SK-N-SH (cell line): ENCODE measurements at regions not wholly inside any gene's neighbourhood (a gene's known extent, or its start where the extent isn't known, plus 50 kb on each side); places are given as distances from the start of the nearest gene placed in this dataset.

Experiments used
- CTCF ChIA-PET: fragments of 300-600, 350-600 bp; formaldehyde crosslinking; extraction: SDS; loops from one replicate; lab custom pipeline; 2021; lab: Yijun Ruan, JAX
- POLR2A ChIA-PET: fragments of 350-600 bp; sonication (Branson Sonifier 250); formaldehyde crosslinking; extraction: SDS; loops from one replicate; lab custom pipeline; 2020; ENCODE audit warnings: antibody characterized with exemption, inconsistent platforms; lab: Yijun Ruan, JAX
- DNase-seq: peaks from one replicate; pipeline ENCODE4 v3.0.0; 2012
- H2AFZ ChIP-seq: fragments of 200-600 bp; sonication (generic); 2 replicates; pipeline ENCODE4 v1.8.1; 2016; ENCODE audit warnings: antibody characterized with exemption, mild to moderate bottlenecking, low read depth
- H3F3A ChIP-seq: fragments of 200-600 bp; sonication (generic); replicated peaks from 2 replicates; pipeline ENCODE3; 2016; ENCODE audit warnings: antibody characterized with exemption, mild to moderate bottlenecking; ENCODE audit not compliant: insufficient read depth
- H3K27ac ChIP-seq, 2 experiments: fragments of 200-500 bp in 1 of 2; fragments of 200-600 bp in 1 of 2; sonication (Bioruptor generic) in 1 of 2; sonication (generic), shearing (Covaris generic) in 1 of 2; 2 replicates each; pipeline versions ENCODE4 v1.5.1 to v1.6.1; 2014 to 2016; ENCODE audit warnings: low read depth in 2 of 2, inconsistent platforms in 1 of 2, low read length in 1 of 2, mild to moderate bottlenecking in 1 of 2, mixed read lengths in 1 of 2
- H3K27me3 ChIP-seq: fragments of 200-600 bp; sonication (generic), shearing (Covaris generic); 2 replicates; pipeline ENCODE4 v1.6.1; 2016; ENCODE audit warnings: mixed run types; ENCODE audit not compliant: insufficient read depth
- H3K36me3 ChIP-seq, 2 experiments: fragments of 200-500 bp in 1 of 2; fragments of 200-600 bp in 1 of 2; sonication (Bioruptor generic) in 1 of 2; sonication (generic) in 1 of 2; replicated peaks in 1 of 2; 2 replicates each; pipeline versions ENCODE3 to v1.5.1; 2014 to 2016; ENCODE audit warnings: low read length in 1 of 2, mild to moderate bottlenecking in 1 of 2; ENCODE audit not compliant: insufficient read depth in 2 of 2, control insufficient read depth in 1 of 2
- H3K4me1 ChIP-seq, 2 experiments: fragments of 200-500 bp in 1 of 2; fragments of 200-600 bp in 1 of 2; sonication (Bioruptor generic) in 1 of 2; sonication (generic), shearing (Covaris generic) in 1 of 2; 2 replicates each; pipeline versions ENCODE4 v1.5.1 to v1.6.1; 2014 to 2016; ENCODE audit warnings: low read depth in 1 of 2, low read length in 1 of 2, mixed run types in 1 of 2; ENCODE audit not compliant: insufficient read depth in 2 of 2, control insufficient read depth in 1 of 2
- H3K4me2 ChIP-seq: fragments of 200-600 bp; sonication (generic), shearing (Covaris generic); 2 replicates; pipeline ENCODE4 v1.6.1; 2017; ENCODE audit warnings: mixed run types
- H3K4me3 ChIP-seq, 2 experiments: fragments of 200-500 bp in 1 of 2; fragments of 200-600 bp in 1 of 2; sonication (Bioruptor generic) in 1 of 2; sonication (generic), shearing (Covaris generic) in 1 of 2; 2 replicates each; pipeline versions ENCODE4 v1.5.1 to v1.8.1; 2014 to 2016; ENCODE audit warnings: low read depth in 2 of 2, inconsistent platforms in 1 of 2, low read length in 1 of 2, mild to moderate bottlenecking in 1 of 2, mixed read lengths in 1 of 2, moderate library complexity in 1 of 2
- H3K79me2 ChIP-seq: fragments of 200-600 bp; sonication (generic); 2 replicates; pipeline ENCODE4 v1.8.1; 2017; ENCODE audit warnings: mild to moderate bottlenecking; ENCODE audit not compliant: insufficient read depth
- H3K9ac ChIP-seq: fragments of 200-600 bp; sonication (generic); 2 replicates; pipeline ENCODE4 v1.6.1; 2017; ENCODE audit warnings: mixed run types
- H3K9me2 ChIP-seq: fragments of 200-600 bp; sonication (generic); 2 replicates; pipeline ENCODE4 v1.6.1; 2017; ENCODE audit warnings: mixed run types
- H3K9me3 ChIP-seq: fragments of 200-600 bp; sonication (generic); 2 replicates; pipeline ENCODE4 v1.6.1; 2017; ENCODE audit warnings: mixed run types, mild to moderate bottlenecking, moderate library complexity
- H4K20me1 ChIP-seq: fragments of 200-600 bp; sonication (generic); 2 replicates; pipeline ENCODE4 v1.6.1; 2017; ENCODE audit warnings: mild to moderate bottlenecking, mixed run types; ENCODE audit not compliant: insufficient read depth
- CHD2 ChIP-seq: fragments of 150-350 bp; IDR thresholded peaks from 2 replicates; pipeline ENCODE4 v1.6.1; 2018; ENCODE audit warnings: low read length; ENCODE audit not compliant: partially characterized antibody
- ELF1 ChIP-seq: IDR thresholded peaks from 2 replicates; pipeline ENCODE4 v1.4.0; 2012
- EP300 ChIP-seq, 2 experiments: IDR thresholded peaks; 2 replicates each; pipeline versions ENCODE4 v1.4.0 to v1.6.1; 2012; ENCODE audit warnings: borderline replicate concordance in 1 of 2, low read depth in 1 of 2, low read length in 1 of 2
- EZH2phosphoT487 ChIP-seq: fragments of 200-600 bp; sonication (generic); IDR thresholded peaks from 2 replicates; pipeline ENCODE4 v1.6.1; 2017; ENCODE audit warnings: low read depth, mixed run types, mild to moderate bottlenecking, antibody characterized with exemption, moderate library complexity, borderline replicate concordance
- FOSL2 ChIP-seq: IDR thresholded peaks from 2 replicates; pipeline ENCODE4 v1.4.0; 2012; ENCODE audit warnings: low read depth, mild to moderate bottlenecking, moderate library complexity, borderline replicate concordance
- GATA2 ChIP-seq: sonication (generic); formaldehyde crosslinking; IDR thresholded peaks from 2 replicates; pipeline ENCODE4 v1.5.0; 2020; ENCODE audit warnings: mild to moderate bottlenecking, missing genetic modification reagents
- JUND ChIP-seq: IDR thresholded peaks from 2 replicates; pipeline ENCODE4 v1.4.0; 2012
- MEF2A ChIP-seq: IDR thresholded peaks from 2 replicates; pipeline ENCODE4 v1.4.0; 2012; ENCODE audit warnings: low read depth, borderline replicate concordance
- MXI1 ChIP-seq: IDR thresholded peaks from 2 replicates; pipeline ENCODE4 v1.6.1; 2012; ENCODE audit warnings: mild to moderate bottlenecking, low read depth, low read length, improper control_type of control experiment
- RAD21 ChIP-seq: IDR thresholded peaks from 2 replicates; pipeline ENCODE4 v1.6.1; 2012; ENCODE audit warnings: mild to moderate bottlenecking, low read length
- TAF1 ChIP-seq: IDR thresholded peaks from 2 replicates; pipeline ENCODE4 v1.6.1; 2012; ENCODE audit warnings: low read depth, mild to moderate bottlenecking, low read length, moderate library complexity, borderline replicate concordance
- TCF12 ChIP-seq: IDR thresholded peaks from 2 replicates; pipeline ENCODE4 v1.4.0; 2012
- YY1 ChIP-seq: IDR thresholded peaks from 2 replicates; pipeline ENCODE4 v1.4.0; 2012; ENCODE audit warnings: low read depth, mild to moderate bottlenecking
- WGBS: methylation state at CpG from one replicate; pipeline ENCODE4 v1.1.6; 2017; ENCODE audit warnings: low lambda C conversion rate; 5-methylcytosine and 5-hydroxymethylcytosine counted together
- TF ChIP-seq, protein P1 (sequence below): fragments of 150-350 bp; IDR thresholded peaks from 2 replicates; pipeline ENCODE4 v1.6.1; 2017; ENCODE audit warnings: antibody characterized with exemption, low read length, low read depth, borderline replicate concordance
- TF ChIP-seq, protein P2 (sequence below): IDR thresholded peaks from 2 replicates; pipeline ENCODE4 v1.4.0; 2012; ENCODE audit warnings: low read depth, borderline replicate concordance
- TF ChIP-seq, protein P3 (sequence below): fragments of 150-350 bp; IDR thresholded peaks from 2 replicates; pipeline ENCODE4 v1.6.1; 2016; ENCODE audit warnings: mild to moderate bottlenecking, low read depth, low read length
- TF ChIP-seq, protein P4 (sequence below): IDR thresholded peaks from 2 replicates; pipeline ENCODE4 v1.6.1; 2012; ENCODE audit warnings: mild to moderate bottlenecking, low read depth, low read length, moderate library complexity

DNA sequence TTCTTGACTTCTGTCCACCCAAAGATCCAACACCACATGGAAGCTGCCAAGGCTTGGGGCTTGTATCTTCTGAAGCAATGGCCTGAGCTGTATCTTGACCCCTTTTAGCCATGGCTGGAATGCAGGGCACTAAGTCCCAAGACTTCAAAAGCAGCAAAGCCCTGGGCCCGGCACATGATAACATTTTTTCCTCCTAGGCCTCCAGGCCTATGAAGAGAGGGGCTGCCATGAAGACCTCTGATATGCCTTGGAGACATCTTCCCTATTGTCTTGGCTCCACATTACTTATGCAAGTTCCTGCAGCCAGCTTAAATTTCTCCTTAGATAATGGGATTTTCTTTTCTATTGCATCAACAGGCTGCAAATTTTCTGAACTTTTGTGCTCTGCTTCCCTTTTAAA lies 1252.6 kb upstream of the CITED2 start:
- Histone ChIP-seq H3K4me3 (no peak overlapping the region), H3K79me2 (peaks cover 20% of the 10 kb centered on the region), H3K9ac (no peak overlapping the region), H4K20me1 (no peaks in the 10 kb centered on the region), H3K27me3 (no peaks in the 10 kb centered on the region), H3K9me2 (no peaks in the 10 kb centered on the region), H3K36me3 (peaks cover 0 to 26% of the 10 kb centered on the region in 2 experiments), H3F3A (peaks cover 36% of the 10 kb centered on the region), H3K4me2 (no peak overlapping the region), H3K4me1 (peaks cover 0 to 15% of the 10 kb centered on the region in 2 experiments; a peak in 2 of 4 replicates), H3K9me3 (peaks cover 8% of the 10 kb centered on the region), H3K27ac (no peak overlapping the region), H2AFZ (no peak overlapping the region)
- ChIA-PET CTCF (no interaction called here), POLR2A (no interaction called here)
- TF ChIP-seq, protein P1, sequence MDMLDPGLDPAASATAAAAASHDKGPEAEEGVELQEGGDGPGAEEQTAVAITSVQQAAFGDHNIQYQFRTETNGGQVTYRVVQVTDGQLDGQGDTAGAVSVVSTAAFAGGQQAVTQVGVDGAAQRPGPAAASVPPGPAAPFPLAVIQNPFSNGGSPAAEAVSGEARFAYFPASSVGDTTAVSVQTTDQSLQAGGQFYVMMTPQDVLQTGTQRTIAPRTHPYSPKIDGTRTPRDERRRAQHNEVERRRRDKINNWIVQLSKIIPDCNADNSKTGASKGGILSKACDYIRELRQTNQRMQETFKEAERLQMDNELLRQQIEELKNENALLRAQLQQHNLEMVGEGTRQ = no peak
- no peak for TF ChIP-seq FOSL2
- TF ChIP-seq JUND = no peak
- no peak for TF ChIP-seq TAF1
- no peak for TF ChIP-seq TCF12
- TF ChIP-seq, protein P2, sequence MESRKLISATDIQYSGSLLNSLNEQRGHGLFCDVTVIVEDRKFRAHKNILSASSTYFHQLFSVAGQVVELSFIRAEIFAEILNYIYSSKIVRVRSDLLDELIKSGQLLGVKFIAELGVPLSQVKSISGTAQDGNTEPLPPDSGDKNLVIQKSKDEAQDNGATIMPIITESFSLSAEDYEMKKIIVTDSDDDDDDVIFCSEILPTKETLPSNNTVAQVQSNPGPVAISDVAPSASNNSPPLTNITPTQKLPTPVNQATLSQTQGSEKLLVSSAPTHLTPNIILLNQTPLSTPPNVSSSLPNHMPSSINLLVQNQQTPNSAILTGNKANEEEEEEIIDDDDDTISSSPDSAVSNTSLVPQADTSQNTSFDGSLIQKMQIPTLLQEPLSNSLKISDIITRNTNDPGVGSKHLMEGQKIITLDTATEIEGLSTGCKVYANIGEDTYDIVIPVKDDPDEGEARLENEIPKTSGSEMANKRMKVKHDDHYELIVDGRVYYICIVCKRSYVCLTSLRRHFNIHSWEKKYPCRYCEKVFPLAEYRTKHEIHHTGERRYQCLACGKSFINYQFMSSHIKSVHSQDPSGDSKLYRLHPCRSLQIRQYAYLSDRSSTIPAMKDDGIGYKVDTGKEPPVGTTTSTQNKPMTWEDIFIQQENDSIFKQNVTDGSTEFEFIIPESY = no peak
- no peak for TF ChIP-seq GATA2
- no peak for TF ChIP-seq MEF2A
- TF ChIP-seq YY1 = no peak
- TF ChIP-seq ELF1 = no peak
- no peak for TF ChIP-seq RAD21
- 88% methylated on average over 1 of the region's 1 CpG for WGBS
- DNase-seq = no peak

DNA sequence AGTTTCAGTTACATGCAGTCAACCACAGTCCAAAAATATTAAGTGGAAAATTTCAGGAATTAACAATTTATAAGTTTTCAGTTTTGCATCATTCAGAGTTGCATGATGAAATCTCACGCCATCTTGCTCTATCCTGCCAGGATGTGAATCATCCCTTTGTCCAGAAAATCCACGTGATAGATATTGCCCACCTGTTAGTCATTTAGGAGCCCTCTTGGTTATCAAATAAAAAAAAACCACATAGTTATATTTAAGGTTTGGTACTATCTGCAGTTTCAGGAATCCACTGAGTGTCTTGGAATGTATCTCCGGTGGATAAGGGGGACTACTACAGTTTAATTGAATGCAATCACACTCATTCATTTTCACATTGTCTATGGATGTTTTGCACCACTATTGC lies 1249.0 kb upstream of the CITED2 start:
- Histone ChIP-seq H3K4me1 (peaks cover 0 to 15% of the 10 kb centered on the region in 2 experiments; a peak in 2 of 4 replicates), H3K4me2 (no peak overlapping the region), H3K9ac (peak overlapping the region; percentile 3; the same call in 1 of the 2 replicates), H4K20me1 (no peaks in the 10 kb centered on the region), H3K36me3 (peaks cover 0 to 50% of the 10 kb centered on the region in 2 experiments), H3F3A (peaks cover 36% of the 10 kb centered on the region), H3K4me3 (no peak overlapping the region), H3K9me3 (peaks cover 13% of the 10 kb centered on the region), H3K27me3 (no peaks in the 10 kb centered on the region), H2AFZ (no peak overlapping the region), H3K27ac (peak overlapping the region; percentile 75 to 77; a peak in 3 of 4 replicates), H3K9me2 (no peaks in the 10 kb centered on the region), H3K79me2 (peaks cover 42% of the 10 kb centered on the region)
- CTCF ChIA-PET = no interaction called here
- 18% methylated on average over 3 of the region's 3 CpGs for WGBS
- POLR2A ChIA-PET = no interaction called here
- no peak for DNase-seq
- TF ChIP-seq RAD21 (no peak), JUND (peak; percentile 39; the same call in 1 of the 2 replicates), CHD2 (no peak), MEF2A (peak; percentile 39; the same call in 1 of the 2 replicates), EP300 (IDR thresholded peaks at IDR 0.05; ENCODE audit: borderline replicate concordance in 1 of 2, low read depth in 1 of 2, low read length in 1 of 2) (peak in 1 of 2 experiments; percentile 78; a peak in 2 of 4 replicates), ELF1 (no peak), EZH2phosphoT487 (no peak), FOSL2 (peak; percentile 47; the same call in 1 of the 2 replicates), MXI1 (no peak), GATA2 (no peak)
- TF ChIP-seq, protein P2 = no peak
- TF ChIP-seq, protein P3, sequence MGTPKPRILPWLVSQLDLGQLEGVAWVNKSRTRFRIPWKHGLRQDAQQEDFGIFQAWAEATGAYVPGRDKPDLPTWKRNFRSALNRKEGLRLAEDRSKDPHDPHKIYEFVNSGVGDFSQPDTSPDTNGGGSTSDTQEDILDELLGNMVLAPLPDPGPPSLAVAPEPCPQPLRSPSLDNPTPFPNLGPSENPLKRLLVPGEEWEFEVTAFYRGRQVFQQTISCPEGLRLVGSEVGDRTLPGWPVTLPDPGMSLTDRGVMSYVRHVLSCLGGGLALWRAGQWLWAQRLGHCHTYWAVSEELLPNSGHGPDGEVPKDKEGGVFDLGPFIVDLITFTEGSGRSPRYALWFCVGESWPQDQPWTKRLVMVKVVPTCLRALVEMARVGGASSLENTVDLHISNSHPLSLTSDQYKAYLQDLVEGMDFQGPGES = no peak
- TF ChIP-seq, protein P4, sequence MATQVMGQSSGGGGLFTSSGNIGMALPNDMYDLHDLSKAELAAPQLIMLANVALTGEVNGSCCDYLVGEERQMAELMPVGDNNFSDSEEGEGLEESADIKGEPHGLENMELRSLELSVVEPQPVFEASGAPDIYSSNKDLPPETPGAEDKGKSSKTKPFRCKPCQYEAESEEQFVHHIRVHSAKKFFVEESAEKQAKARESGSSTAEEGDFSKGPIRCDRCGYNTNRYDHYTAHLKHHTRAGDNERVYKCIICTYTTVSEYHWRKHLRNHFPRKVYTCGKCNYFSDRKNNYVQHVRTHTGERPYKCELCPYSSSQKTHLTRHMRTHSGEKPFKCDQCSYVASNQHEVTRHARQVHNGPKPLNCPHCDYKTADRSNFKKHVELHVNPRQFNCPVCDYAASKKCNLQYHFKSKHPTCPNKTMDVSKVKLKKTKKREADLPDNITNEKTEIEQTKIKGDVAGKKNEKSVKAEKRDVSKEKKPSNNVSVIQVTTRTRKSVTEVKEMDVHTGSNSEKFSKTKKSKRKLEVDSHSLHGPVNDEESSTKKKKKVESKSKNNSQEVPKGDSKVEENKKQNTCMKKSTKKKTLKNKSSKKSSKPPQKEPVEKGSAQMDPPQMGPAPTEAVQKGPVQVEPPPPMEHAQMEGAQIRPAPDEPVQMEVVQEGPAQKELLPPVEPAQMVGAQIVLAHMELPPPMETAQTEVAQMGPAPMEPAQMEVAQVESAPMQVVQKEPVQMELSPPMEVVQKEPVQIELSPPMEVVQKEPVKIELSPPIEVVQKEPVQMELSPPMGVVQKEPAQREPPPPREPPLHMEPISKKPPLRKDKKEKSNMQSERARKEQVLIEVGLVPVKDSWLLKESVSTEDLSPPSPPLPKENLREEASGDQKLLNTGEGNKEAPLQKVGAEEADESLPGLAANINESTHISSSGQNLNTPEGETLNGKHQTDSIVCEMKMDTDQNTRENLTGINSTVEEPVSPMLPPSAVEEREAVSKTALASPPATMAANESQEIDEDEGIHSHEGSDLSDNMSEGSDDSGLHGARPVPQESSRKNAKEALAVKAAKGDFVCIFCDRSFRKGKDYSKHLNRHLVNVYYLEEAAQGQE = no peak
